HG02938 (cell line): ENCODE measurements at regions not wholly inside any gene's neighbourhood (a gene's known extent, or its start where the extent isn't known, plus 50 kb on each side); places are given as distances from the start of the nearest gene placed in this dataset.

Experiments
- ATAC-seq: cut with Tn5 transposase; IDR thresholded peaks from one replicate; pipeline ENCODE4 v1.9.1; 2021; ENCODE audit warnings: mild to moderate bottlenecking, moderate library complexity; ENCODE audit not compliant: unreplicated experiment

DNA sequence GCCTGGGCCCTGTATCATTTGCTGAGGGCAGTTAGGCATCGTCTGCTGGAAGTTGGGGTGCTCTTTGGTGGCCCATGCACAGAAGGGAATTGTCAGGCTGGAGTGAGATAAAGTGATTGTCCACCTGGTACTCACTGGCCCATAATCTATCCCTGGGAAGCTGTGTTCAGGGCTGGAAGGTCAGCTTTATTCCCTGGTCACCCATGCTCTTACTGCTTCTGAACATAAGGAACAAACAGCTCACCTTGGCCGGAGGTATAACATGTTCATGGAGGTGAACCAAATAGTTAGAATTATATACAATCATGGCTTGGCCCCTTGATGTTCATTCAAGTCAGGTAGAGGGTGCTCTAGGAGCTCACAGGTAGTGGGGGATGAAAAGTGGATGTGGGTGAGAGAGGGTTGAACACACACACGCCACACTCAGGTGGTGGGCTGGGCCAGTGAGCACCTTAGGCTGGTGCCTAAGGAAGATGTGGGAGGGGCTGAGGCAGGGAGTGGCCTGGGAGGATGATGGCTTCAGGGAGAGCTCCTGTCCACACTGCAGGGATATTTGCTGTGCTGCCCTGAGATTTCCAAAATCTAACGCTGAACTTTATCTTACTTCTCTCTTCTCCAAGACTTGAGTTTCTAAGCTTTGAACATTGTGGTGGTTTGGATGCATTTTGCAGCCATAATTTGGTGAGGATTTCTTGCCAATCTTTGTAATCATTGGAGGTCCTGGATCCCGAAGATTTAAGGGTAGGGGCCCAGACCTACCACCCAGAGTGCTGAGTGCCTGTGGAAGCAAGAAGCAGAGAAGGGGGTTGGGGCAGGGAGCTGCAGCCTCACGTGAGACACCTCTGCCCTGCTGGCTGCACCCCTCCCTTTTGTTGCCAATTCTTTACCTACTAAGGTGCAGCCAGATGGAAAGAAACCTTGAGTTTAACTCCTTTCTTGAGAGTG is 420.6 kb downstream of the ZNF536 start:
- ATAC-seq = no peak

DNA sequence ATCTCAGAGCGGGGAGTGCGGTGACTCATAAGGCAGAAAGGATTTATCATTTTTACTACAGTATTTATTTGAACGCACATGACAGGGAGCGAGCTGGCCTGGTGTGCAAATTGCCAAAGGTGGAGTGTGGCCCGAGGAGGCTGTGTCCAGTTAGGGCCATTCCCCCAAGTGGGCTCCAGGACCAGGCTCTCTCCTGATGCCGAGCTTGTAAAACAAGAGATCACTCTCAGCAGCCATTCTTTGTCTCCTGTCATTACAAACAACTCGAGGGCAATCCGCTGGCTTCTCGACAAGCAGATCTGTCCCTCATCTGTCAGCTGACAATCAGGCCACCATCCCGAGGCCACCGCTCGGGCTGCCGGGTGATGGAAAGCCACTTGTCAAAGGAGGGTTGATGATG is 418.9 kb downstream of the ZNF536 start:
- no peak for ATAC-seq

- no peak for ATAC-seq
These were observed 418.0 kb downstream of the ZNF536 start for GRCh38 chr19:30790056-30790680.

- ATAC-seq = no peak
These were observed 416.1 kb downstream of the ZNF536 start for GRCh38 chr19:30788105-30788765.

- no peak for ATAC-seq
These were observed 413.4 kb downstream of the ZNF536 start for GRCh38 chr19:30785458-30786137.

- no peak for ATAC-seq
These were observed 412.8 kb downstream of the ZNF536 start for GRCh38 chr19:30784850-30785457.

GRCh38 chr19:30783936-30784335 is 411.8 kb downstream of the ZNF536 start:
- no peak for ATAC-seq

- ATAC-seq = no peak
These were observed 411.0 kb downstream of the ZNF536 start for GRCh38 chr19:30783212-30783611.

DNA sequence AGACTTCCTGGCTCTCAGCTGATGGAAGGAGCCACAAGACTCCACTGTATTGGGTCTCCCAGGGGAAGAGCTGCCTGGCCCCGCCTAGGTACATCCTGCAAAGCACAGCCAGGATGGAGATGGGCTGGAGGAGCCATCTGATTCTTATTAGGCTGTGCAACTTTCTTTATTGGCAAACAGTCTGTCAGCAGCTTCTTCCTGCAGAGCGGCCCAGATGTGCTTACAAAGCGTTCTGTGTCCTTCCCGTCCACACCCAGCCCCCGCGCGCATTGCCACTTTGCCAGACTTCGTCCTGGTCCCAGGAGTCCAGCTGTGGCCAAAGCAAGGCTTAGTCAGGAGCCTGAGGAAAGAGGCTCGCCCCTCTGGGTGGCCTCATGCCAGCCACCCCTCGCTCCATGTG is 409.3 kb downstream of the ZNF536 start:
- no peak for ATAC-seq

GRCh38 chr19:30781047-30781446 is 408.9 kb downstream of the ZNF536 start:
- no peak for ATAC-seq

GRCh38 chr19:30780456-30780855 is 408.3 kb downstream of the ZNF536 start:
- ATAC-seq = no peak

GRCh38 chr19:30780032-30780431 is 407.8 kb downstream of the ZNF536 start:
- ATAC-seq = no peak

- ATAC-seq = no peak
These were observed 407.0 kb downstream of the ZNF536 start for GRCh38 chr19:30778961-30779715.

- no peak for ATAC-seq
These were observed 405.9 kb downstream of the ZNF536 start for GRCh38 chr19:30778061-30778460.

GRCh38 chr19:30775956-30776355 is 403.8 kb downstream of the ZNF536 start:
- no peak for ATAC-seq

DNA sequence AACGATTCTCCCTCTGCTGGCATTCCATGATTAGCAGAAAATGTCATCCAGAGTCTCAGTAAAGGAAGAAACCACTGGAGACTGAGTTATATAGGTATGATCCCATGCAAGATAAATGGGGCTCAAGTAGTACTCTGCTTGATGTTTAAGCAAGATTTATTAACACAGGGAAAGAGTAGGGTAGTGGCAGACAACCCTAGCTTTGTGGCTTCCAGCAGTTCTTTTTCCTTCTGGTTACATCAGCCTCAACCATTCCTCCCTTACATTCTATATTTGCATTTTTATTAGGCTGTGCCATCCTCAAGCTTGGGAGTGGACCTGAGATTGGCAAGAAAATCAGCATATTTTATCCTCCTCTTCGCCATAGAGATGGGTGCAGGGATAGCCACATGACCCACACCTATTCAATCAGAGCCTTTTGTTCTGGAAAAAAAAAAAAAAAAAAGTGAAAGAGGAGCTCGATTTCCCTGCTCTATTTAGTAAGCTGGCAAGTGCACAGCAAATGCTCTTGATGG is 402.1 kb downstream of the ZNF536 start:
- no peak for ATAC-seq

DNA sequence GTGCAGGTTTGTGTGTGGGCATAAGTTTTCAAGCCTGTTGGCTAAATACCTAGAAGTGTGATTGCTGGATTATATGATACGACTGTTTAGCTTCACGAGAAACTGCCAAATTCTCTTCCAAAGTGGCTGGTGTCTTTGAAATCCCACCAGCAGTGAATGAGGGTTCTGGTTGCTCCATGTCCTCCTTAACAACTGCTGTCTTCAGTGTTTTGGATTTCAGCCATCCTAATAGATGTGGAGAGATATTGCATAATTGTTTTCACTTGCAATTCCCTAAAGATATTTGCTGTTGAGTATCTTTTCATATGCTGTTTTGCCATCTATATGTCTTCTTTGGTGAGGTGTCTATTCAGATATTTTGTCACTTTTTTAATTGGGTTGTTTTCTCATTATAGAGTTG is 390.5 kb downstream of the ZNF536 start:
- ATAC-seq = no peak

DNA sequence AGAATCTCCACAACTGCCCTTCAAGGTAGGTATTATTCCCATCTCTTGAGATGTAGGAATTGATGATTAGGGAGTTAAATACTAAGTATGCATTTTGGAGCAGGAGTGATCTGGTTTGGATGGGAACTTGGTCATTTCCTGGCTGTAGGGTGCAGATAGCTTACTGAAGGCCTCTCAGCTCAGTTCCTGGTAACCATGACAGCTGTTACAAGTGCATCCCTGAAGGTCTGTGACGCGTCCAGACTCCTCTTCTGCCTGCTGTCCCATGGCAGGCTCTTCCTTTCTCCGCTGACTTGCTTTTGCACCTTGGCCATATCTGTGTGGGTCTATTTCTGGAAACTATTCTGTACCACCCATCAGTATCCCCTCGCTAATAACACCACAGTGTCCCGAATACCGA is 387.8 kb downstream of the ZNF536 start:
- no peak for ATAC-seq

DNA sequence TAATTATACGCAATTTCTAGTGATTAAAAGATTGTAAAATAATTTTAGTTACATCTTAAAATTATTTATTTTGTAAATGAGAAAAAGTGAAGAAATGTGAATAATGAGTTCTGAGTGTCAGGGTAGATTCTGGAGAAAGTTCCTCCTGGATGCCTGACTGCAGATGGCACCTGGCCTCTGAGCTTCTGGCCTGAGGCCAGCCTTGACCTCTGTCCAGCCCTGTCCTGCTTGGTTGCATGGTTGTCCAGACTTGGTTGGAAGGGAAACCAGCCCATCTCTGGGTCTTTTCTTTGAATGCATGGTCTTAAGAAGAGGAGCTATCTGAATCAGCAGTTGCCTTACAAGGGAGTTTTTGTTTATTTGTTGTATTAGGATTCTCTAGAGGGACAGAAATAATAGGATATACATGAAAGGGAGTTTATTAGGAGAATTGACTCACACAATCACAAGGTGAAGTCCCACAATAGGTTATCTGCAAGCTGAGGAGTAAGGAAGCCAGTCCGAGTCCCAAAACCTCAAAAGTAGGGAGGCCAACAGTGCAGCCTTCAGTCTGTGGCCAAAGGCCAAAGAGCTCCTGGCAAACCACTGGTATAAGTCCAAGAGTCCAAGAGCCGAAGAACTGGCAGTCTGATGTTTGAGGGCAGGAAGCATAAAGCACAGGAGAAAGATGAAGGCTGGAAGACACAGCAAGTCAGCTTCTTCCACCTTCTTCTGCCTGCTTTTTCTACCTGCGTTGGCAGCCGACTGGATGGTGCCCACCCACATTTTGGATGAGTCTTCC is 385.8 kb downstream of the ZNF536 start:
- no peak for ATAC-seq
